ENCODE measurements at regions not wholly inside any gene's neighbourhood (a gene's known extent, or its start where the extent isn't known, plus 50 kb on each side); places are given as distances from the start of the nearest gene placed in this dataset.

DNA sequence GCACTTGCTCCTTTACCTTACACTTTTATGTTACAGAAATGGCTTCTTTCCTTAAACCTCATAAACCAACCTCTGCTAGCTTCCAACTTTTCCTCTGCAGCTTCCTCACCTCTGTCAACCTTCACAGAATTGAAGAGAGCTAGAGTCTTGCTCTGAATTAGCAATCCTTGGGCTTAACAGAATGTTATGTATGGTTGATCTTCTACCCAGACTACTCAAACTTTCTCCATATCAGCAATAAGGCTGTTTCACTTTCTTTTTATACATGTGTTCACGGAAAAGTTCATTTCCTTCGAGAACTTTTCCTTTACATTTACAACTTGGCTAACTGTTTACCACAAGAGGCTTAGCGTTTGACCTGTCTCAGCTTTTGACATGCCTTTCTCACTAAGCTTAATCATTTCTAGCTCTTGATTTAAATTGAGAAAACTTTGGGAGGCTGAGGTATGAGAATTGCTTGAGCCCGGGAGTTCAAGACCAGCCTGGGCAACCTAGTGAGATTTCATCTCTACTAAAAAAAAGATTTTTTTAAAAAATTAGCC, 207.3 kb downstream of the BMP7 start:
- peaks cover 9% of the 10 kb centered on the region for H3K4me1 Mint-ChIP-seq (ENCODE audit: insufficient read depth, unreplicated experiment)
- CTCF ChIA-PET, result interaction anchor here (0.7 to 3.8 kb wide), 15 partner anchors 10 to 660 kb away, joined by 3 to 29 read pairs (median 5); no protein-coding TSS in a partner anchor
- no TSS peak for BruUV-seq (replicated peaks)
- H3K27me3 Mint-ChIP-seq (ENCODE audit: insufficient read depth, unreplicated experiment), result peaks cover 14% of the 10 kb centered on the region
- no peak overlapping the region for H3K27ac Mint-ChIP-seq (ENCODE audit: low read depth, unreplicated experiment)
- intact Hi-C loops (cut with micrococcal nuclease), result no loop called here
- TF ChIP-seq, protein P1, sequence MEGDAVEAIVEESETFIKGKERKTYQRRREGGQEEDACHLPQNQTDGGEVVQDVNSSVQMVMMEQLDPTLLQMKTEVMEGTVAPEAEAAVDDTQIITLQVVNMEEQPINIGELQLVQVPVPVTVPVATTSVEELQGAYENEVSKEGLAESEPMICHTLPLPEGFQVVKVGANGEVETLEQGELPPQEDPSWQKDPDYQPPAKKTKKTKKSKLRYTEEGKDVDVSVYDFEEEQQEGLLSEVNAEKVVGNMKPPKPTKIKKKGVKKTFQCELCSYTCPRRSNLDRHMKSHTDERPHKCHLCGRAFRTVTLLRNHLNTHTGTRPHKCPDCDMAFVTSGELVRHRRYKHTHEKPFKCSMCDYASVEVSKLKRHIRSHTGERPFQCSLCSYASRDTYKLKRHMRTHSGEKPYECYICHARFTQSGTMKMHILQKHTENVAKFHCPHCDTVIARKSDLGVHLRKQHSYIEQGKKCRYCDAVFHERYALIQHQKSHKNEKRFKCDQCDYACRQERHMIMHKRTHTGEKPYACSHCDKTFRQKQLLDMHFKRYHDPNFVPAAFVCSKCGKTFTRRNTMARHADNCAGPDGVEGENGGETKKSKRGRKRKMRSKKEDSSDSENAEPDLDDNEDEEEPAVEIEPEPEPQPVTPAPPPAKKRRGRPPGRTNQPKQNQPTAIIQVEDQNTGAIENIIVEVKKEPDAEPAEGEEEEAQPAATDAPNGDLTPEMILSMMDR (IDR thresholded peaks at IDR 0.05; ENCODE audit: unreplicated experiment), result no peak
- no peak for DNase-seq (ENCODE audit: unreplicated experiment)
- no peaks in the 10 kb centered on the region for H3K9me3 Mint-ChIP-seq (ENCODE audit: unreplicated experiment)
- H3K4me3 Mint-ChIP-seq (ENCODE audit: unreplicated experiment), result no peak overlapping the region
- no peaks in the 10 kb centered on the region for H3K36me3 Mint-ChIP-seq (ENCODE audit: insufficient read depth, unreplicated experiment)
- POLR2A ChIA-PET, result interaction anchor here (5.7 kb wide), 1 partner anchor 16 kb away, joined by 48 read pairs; no protein-coding TSS in a partner anchor

DNA sequence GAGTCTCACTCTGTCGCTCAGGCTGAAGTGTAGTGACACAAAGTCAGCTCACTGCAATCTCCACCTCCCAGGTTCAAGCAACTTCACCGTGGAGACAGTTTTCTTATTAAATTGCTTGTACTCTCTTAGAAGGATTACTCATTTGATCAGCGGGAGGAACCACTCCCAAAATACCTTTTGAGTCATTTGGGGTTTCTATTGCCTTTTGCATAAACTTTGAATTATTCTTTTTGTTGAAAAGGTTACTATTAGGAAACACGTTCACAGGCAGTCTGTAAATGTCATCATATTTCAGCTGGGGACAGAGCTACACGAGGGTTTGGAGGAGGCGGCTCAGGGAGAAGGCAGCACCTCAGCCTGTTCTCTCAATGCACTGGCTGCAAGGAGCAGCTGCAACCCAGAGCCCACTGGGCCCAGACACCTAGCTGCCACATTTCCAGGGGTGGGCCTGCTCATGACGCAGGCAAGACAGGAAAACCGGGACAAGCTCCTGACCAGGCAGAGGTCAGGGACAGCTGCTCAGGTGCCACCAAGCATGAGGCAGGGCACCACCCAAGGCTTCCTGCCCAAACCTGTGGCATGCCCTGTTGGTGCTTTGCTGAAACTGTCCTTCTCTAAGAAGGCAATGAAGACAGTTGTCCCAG, 205.9 kb downstream of the BMP7 start:
- peak overlapping the region; percentile 73 for H3K27ac Mint-ChIP-seq (ENCODE audit: low read depth, unreplicated experiment)

DNA sequence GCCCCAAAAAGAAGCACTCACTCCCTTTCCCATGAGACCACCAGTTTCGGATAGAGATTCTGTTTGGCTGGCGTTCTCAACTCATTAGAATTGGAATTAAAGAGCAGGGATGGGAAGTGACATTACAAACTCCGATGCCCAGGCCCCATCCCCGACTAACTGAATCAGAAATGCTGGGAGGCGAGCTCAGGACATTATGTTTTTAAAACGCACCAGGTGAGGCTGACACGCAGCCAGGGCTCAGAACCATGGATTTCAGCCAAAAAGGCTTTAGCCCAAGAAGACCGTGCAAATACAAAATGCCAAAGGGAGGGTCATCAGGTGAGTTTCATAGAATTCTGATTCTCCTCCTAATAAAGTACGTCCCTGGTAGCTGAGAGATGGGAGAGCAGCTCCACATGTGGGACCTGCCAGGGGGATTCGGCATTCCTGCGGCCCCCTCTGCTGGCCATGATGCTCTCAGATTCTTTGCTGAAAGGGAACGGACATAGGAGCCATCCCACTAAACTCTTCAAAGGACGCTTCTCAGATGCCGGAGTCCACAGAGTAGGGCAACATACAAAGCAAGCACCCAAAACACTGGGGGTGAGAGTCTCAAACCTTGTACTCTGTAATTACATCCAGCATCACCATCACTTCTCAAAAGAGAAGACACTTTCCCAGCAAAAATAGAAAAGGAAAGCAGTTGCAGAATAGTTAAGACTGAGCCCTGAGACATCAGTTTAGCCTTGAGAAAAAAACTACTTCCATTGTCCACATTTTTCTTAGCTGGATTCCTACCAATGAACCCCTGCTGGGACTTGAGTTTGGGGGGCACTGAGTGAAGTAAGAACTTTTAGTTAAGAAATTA, 205.2 kb downstream of the BMP7 start:
- POLR2A ChIA-PET, result interaction anchor here (0.6 to 5.7 kb wide), 24 partner anchors 8 to 873 kb away, joined by 3 to 48 read pairs (median 4); partner anchors contain the start of genes CSTF1 and TFAP2C
- peaks cover 9% of the 10 kb centered on the region for H3K4me1 Mint-ChIP-seq (ENCODE audit: insufficient read depth, unreplicated experiment)
- H3K27me3 Mint-ChIP-seq (ENCODE audit: insufficient read depth, unreplicated experiment), result peaks cover 14% of the 10 kb centered on the region
- TF ChIP-seq, protein P1 (IDR thresholded peaks at IDR 0.05; ENCODE audit: unreplicated experiment), result no peak
- peak overlapping the region; percentile 73 for H3K27ac Mint-ChIP-seq (ENCODE audit: low read depth, unreplicated experiment)
- no peaks in the 10 kb centered on the region for H3K9me3 Mint-ChIP-seq (ENCODE audit: unreplicated experiment)
- no peak overlapping the region for H3K4me3 Mint-ChIP-seq (ENCODE audit: unreplicated experiment)
- CTCF ChIA-PET, result interaction anchor here (0.6 to 4.0 kb wide), 43 partner anchors 9 to 1989 kb away, joined by 3 to 29 read pairs (median 4); partner anchors contain the start of gene FAM209A
- DNase-seq (ENCODE audit: unreplicated experiment), result peak; percentile 34
- H3K36me3 Mint-ChIP-seq (ENCODE audit: insufficient read depth, unreplicated experiment), result no peaks in the 10 kb centered on the region
- intact Hi-C loops (cut with micrococcal nuclease), result no loop called here
- BruUV-seq (replicated peaks), result no TSS peak

More for the DNA sequence above, 205.9 kb downstream of the BMP7 start:
- Mint-ChIP-seq H3K9me3 (ENCODE audit: unreplicated experiment) (no peaks in the 10 kb centered on the region), H3K36me3 (ENCODE audit: insufficient read depth, unreplicated experiment) (no peaks in the 10 kb centered on the region), H3K4me3 (ENCODE audit: unreplicated experiment) (no peak overlapping the region), H3K27me3 (ENCODE audit: insufficient read depth, unreplicated experiment) (peaks cover 7% of the 10 kb centered on the region), H3K4me1 (ENCODE audit: insufficient read depth, unreplicated experiment) (peaks cover 9% of the 10 kb centered on the region)
- intact Hi-C loops (cut with micrococcal nuclease), result no loop called here
- CTCF ChIA-PET, result interaction anchor here (0.6 to 4.0 kb wide), 33 partner anchors 9 to 1990 kb away, joined by 3 to 29 read pairs (median 7); partner anchors contain the start of gene FAM209A
- TF ChIP-seq, protein P1 (IDR thresholded peaks at IDR 0.05; ENCODE audit: unreplicated experiment), result no peak
- POLR2A ChIA-PET, result interaction anchor here (0.6 to 5.7 kb wide), 21 partner anchors 9 to 510 kb away, joined by 3 to 48 read pairs (median 4); partner anchors contain the start of gene TFAP2C
- no TSS peak for BruUV-seq (replicated peaks)
- peak; percentile 53 for DNase-seq (ENCODE audit: unreplicated experiment)
